ENCODE measurements at regions not wholly inside any gene's neighbourhood (a gene's known extent, or its start where the extent isn't known, plus 50 kb on each side); places are given as distances from the start of the nearest gene placed in this dataset.
"Not testable (repeated sequence)": the region's sequence is repeated elsewhere in the genome, so short reads cannot be mapped to it uniquely, and the experiment has no call there.

- DNase-seq: no peak
Measured at GRCh38 chr5:175344331-175345195, 99.4 kb downstream of the DRD1 start.

GRCh38 chr5:175343308-175343707 is 100.7 kb downstream of the DRD1 start:
- no peak for DNase-seq

- DNase-seq: peak; percentile 30
Measured at GRCh38 chr5:175340180-175340579, 103.8 kb downstream of the DRD1 start.

GRCh38 chr5:175337680-175338079 is 106.3 kb downstream of the DRD1 start:
- DNase-seq: peak; percentile 23

- peak; percentile 42 for DNase-seq
Measured at GRCh38 chr5:175336781-175337180, 107.2 kb downstream of the DRD1 start.

DNA sequence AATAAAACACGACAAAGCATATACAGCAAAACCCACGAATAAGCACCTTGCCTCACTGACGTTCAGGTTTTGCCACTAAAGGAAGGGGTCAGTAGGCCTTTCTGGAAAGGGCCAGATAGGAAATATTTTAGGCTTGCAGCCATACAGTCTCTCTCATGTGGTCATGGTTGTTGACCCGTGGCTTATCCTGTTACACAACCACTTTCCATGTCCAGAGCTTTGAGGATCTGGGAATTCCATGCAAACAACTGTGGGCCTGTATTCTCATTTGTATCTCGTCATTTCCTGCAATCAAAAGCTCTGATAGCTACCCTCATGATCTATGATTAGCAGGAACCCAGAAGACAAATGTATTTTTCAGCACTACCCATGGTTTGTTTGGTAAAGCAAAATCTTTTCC is 108.3 kb downstream of the DRD1 start:
- DNase-seq: no peak

- not testable (repeated sequence) for DNase-seq
Measured at GRCh38 chr5:175331173-175332036, 112.6 kb downstream of the DRD1 start.

- DNase-seq: no peak
Measured at GRCh38 chr5:175329976-175330375, 114.0 kb downstream of the DRD1 start.

- no peak for DNase-seq
Measured at GRCh38 chr5:175328687-175329086, 115.3 kb downstream of the DRD1 start.

DNA sequence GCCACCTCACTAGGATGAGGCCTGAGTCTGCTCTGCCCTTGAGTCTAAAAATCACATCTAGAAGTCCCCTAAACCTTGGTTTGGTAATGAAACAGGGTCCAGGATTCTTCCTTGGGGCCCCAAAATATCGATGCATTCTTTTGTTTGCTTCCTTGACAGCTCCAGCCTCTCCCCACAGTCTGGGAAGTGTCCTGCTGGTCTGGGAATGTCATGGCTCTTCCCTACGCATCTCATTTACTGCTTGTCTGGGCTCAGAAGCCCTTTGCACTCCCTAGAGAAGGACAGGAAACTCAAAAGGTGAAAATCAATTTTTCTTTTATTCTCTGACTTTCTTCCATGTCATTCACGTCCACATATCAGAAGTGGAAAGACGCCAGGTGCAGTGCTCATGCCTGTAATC is 115.8 kb downstream of the DRD1 start:
- no peak for DNase-seq

GRCh38 chr5:175325681-175326080 is 118.3 kb downstream of the DRD1 start:
- peak; percentile 6 for DNase-seq

DNA sequence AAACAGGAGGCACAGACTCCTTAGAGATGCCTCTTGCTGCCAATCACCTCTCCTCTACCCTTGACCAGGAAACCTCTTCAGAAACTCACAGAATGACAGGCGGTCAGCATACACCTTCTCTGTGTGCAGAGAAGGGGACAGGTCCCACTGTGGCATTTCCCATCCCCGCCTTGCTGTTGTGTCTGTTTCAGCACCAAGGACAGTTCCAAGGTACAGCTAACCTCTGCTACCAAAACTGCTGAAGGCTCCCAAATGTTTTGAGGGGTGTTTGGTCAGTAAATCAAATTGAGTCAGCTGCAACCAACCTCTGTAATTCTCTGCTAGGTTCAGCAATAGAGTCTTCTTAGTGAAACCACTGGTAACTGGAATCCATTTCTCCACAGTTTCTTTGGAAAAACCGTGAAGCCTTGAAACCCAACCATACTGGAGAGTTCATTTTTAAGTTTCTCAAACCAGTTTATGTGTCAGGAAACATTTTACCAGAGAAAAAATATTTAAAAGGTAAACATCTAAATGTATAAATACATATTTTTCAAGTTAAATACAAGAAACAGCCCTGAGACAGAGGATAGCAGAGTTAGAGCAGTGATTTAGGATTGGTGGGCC is 122.0 kb downstream of the DRD1 start:
- DNase-seq: no peak

GRCh38 chr5:175319199-175319598 is 124.8 kb downstream of the DRD1 start:
- no peak for DNase-seq

GRCh38 chr5:175317872-175318271 is 126.1 kb downstream of the DRD1 start:
- DNase-seq: no peak

DNA sequence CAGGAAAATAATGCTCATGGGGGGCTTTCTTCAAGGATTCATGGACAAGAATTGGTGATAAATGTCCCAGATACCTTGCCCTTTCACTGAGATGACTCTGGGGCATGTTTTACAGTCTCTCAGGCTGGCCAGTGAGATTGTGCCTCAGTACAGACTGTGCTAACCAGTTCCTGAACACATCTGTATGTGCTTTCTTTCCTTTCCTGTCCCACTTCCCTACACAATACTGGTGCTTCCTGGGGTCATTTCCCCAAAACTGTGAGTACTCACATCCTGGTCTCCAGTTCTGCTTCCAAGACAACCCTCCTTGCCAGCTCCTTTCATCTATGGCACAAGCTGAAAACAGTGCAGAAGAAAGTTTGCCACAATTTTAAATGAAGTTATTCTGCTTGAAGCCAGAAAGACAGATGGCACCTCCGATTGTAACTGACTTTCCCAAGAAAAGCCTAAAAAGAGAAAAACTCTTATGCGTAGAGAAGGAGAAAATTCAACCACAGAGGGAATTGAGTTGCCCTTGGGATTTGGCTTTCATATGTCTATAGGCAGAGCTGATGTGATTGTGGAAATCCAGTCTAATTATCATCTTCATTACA is 134.7 kb downstream of the DRD1 start:
- no peak for DNase-seq

DNA sequence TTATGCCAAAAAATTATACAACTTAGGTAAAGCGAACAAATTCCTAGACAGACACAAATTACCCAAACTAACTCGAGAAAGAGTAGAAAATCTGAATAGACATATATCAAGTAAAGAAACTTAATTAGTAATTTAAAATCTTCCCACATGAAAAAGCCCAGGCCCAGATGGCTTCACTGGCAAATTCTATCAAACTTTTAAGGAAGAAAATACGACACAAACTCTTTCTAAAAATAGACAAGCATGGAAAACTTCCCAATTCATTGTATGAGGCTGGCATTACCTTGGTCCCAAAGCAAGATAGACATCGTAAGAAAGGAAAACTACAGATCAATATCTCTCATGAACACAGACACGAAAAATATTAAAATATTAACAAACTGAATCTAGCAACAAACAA is 135.3 kb downstream of the DRD1 start:
- no peak for DNase-seq

DNA sequence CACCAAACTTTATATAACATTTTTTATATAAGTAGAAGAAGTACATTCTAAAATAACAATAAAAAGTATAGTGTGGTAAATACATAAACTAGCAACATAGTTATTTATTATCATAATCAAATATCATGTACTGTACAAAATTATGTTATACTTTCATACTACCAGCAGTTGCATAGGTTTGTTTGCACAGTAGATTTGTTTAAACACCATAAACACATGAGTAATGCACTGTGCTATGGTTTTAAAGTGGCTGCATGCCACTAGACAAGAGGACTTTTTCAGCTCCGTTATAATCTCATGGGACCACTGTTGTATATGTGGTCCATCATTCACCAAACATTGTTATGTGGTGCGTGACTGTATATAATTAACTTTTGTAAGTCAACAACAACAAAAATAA is 137.6 kb downstream of the DRD1 start:
- DNase-seq: peak; percentile 8

DNA sequence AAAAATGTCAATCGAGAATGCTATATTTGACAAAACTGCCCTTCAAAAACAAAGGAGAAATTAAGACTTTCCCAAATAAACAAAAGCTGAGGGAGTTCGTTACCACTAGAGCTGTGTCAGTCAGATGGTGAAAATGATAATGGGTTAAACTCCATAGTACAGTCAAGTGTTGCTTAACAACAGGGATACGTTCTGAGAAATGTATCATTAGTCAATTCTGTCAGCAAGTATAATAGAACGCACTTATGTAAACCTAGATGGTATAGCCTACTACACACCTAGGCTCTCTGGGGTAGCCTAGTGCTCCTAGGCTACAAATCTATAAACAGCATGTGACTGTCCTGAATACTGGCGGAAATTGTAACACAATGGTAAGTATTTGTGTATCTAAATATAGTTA is 138.7 kb downstream of the DRD1 start:
- no peak for DNase-seq

- DNase-seq: no peak
Measured at GRCh38 chr5:175290379-175290778, 153.6 kb downstream of the DRD1 start.

GRCh38 chr5:175288048-175288621 is 155.8 kb downstream of the DRD1 start:
- DNase-seq: no peak

GRCh38 chr5:175286981-175287380 is 157.0 kb downstream of the DRD1 start:
- no peak for DNase-seq

- no peak for DNase-seq
Measured at GRCh38 chr5:175285261-175285660, 158.7 kb downstream of the DRD1 start.

- no peak for DNase-seq
Measured at GRCh38 chr5:175284806-175285205, 159.2 kb downstream of the DRD1 start.

All from NCI-H510A treated with DMSO at 0.1 percent for 48 hours (cell line).